HEK293 (cell line): ENCODE measurements at regions not wholly inside any gene's neighbourhood (a gene's known extent, or its start where the extent isn't known, plus 50 kb on each side); places are given as distances from the start of the nearest gene placed in this dataset.

Source experiments
- CTCF ChIA-PET: fragments of 350-600 bp; formaldehyde crosslinking; extraction: SDS; loops from one replicate; lab custom pipeline; 2021; ENCODE audit warnings: antibody characterized with exemption; lab: Yijun Ruan, JAX
- POLR2A ChIA-PET: fragments of 300-600 bp; formaldehyde crosslinking; extraction: SDS; loops from one replicate; lab custom pipeline; 2020; ENCODE audit warnings: antibody characterized with exemption, inconsistent platforms; lab: Yijun Ruan, JAX
- H3K27ac ChIP-seq: fragments of 200-500 bp; sonication (Bioruptor generic); 2 replicates; pipeline ENCODE4 v1.5.1; 2014; ENCODE audit warnings: low read depth, low read length, control low read depth, inconsistent platforms; ENCODE audit errors: extremely low read depth
- H3K36me3 ChIP-seq, 2 experiments: fragments of 200-500 bp in 1 of 2; sonication (Bioruptor generic) in 1 of 2; 1 replicate in 1 of 2; 2 replicates in 1 of 2; pipeline ENCODE4 v1.5.1; 2014 to 2017; ENCODE audit warnings: inconsistent platforms in 2 of 2, low read length in 2 of 2; ENCODE audit not compliant: control insufficient read depth in 2 of 2, insufficient read depth in 1 of 2
- H3K4me1 ChIP-seq: fragments of 200-500 bp; sonication (Bioruptor generic); 2 replicates; pipeline ENCODE4 v1.5.1; 2014; ENCODE audit warnings: mild to moderate bottlenecking, low read length, inconsistent platforms; ENCODE audit not compliant: control insufficient read depth, insufficient read depth
- H3K4me3 ChIP-seq: 2 replicates; pipeline ENCODE4 v1.5.1; 2011; ENCODE audit warnings: low read depth, mild to moderate bottlenecking, control low read depth, low read length, moderate library complexity
- H3K9me3 ChIP-seq: fragments of 200-500 bp; sonication (Bioruptor generic); 2 replicates; pipeline ENCODE4 v1.5.1; 2014; ENCODE audit warnings: low read depth, low read length, inconsistent platforms; ENCODE audit not compliant: control insufficient read depth, insufficient read depth
- BCL11A ChIP-seq: fragments of 450-650 bp; formaldehyde crosslinking; IDR thresholded peaks from 2 replicates; pipeline ENCODE4 v1.5.1; 2016; ENCODE audit warnings: low read depth, missing biosample characterization, missing genetic modification characterization
- HIC1 ChIP-seq: fragments of 450-650 bp; formaldehyde crosslinking; IDR thresholded peaks from 2 replicates; pipeline ENCODE4 v1.5.1; 2016; ENCODE audit warnings: missing biosample characterization, missing genetic modification characterization
- OSR2 ChIP-seq: fragments of 450-650 bp; formaldehyde crosslinking; IDR thresholded peaks from 2 replicates; pipeline ENCODE4 v1.5.1; 2016; ENCODE audit warnings: missing biosample characterization, missing genetic modification characterization
- PBX3 ChIP-seq: sonication (generic); formaldehyde crosslinking; IDR thresholded peaks from 2 replicates; pipeline ENCODE4 v1.8.1; 2022; ENCODE audit warnings: mild to moderate bottlenecking, moderate library complexity, missing genetic modification reagents
- PRDM1 ChIP-seq: fragments of 450-650 bp; formaldehyde crosslinking; IDR thresholded peaks from 2 replicates; pipeline ENCODE4; 2016; ENCODE audit warnings: missing biosample characterization, missing genetic modification characterization
- SALL2 ChIP-seq: fragments of 450-650 bp; formaldehyde crosslinking; IDR thresholded peaks from 2 replicates; pipeline ENCODE4 v1.5.0; 2017; ENCODE audit warnings: missing biosample characterization, mild to moderate bottlenecking, missing genetic modification characterization, borderline replicate concordance
- YY1 ChIP-seq: fragments of 450-650 bp; formaldehyde crosslinking; IDR thresholded peaks from 2 replicates; pipeline ENCODE4 v1.5.1; 2018; ENCODE audit warnings: missing biosample characterization, missing genetic modification characterization
- ZBTB44 ChIP-seq: fragments of 450-650 bp; IDR thresholded peaks from 2 replicates; pipeline ENCODE4 v1.5.1; 2018; ENCODE audit warnings: missing biosample characterization, mild to moderate bottlenecking, missing genetic modification characterization
- ZNF114 ChIP-seq: fragments of 450-650 bp; formaldehyde crosslinking; IDR thresholded peaks from 2 replicates; pipeline ENCODE4 v1.5.0; 2017; ENCODE audit warnings: missing biosample characterization, missing genetic modification characterization
- ZNF214 ChIP-seq: fragments of 450-650 bp; formaldehyde crosslinking; IDR thresholded peaks from 2 replicates; pipeline ENCODE4 v1.5.1; 2017; ENCODE audit warnings: missing biosample characterization, mild to moderate bottlenecking, missing genetic modification characterization, borderline replicate concordance
- ZNF221 ChIP-seq: fragments of 450-650 bp; formaldehyde crosslinking; IDR thresholded peaks from 2 replicates; pipeline ENCODE4 v1.5.1; 2017; ENCODE audit warnings: missing biosample characterization, missing genetic modification characterization, borderline replicate concordance
- ZNF341 ChIP-seq: fragments of 450-650 bp; formaldehyde crosslinking; IDR thresholded peaks from 2 replicates; pipeline ENCODE4; 2016; ENCODE audit warnings: low read depth, missing biosample characterization, missing genetic modification characterization
- ZNF350 ChIP-seq: fragments of 450-650 bp; formaldehyde crosslinking; IDR thresholded peaks from 2 replicates; pipeline ENCODE4 v1.5.0; 2017; ENCODE audit warnings: missing biosample characterization, mild to moderate bottlenecking, missing genetic modification characterization
- ZNF404 ChIP-seq: fragments of 450-650 bp; formaldehyde crosslinking; IDR thresholded peaks from 2 replicates; pipeline ENCODE4 v1.5.1; 2017; ENCODE audit warnings: missing biosample characterization, missing genetic modification characterization
- ZNF473 ChIP-seq: fragments of 450-650 bp; formaldehyde crosslinking; IDR thresholded peaks from 2 replicates; pipeline ENCODE4 v1.5.1; 2017; ENCODE audit warnings: missing biosample characterization, missing genetic modification characterization
- ZNF596 ChIP-seq: fragments of 450-650 bp; IDR thresholded peaks from 2 replicates; pipeline ENCODE4 v1.5.0; 2018; ENCODE audit warnings: missing biosample characterization, mild to moderate bottlenecking, missing genetic modification characterization, moderate library complexity
- ZNF677 ChIP-seq: fragments of 450-650 bp; IDR thresholded peaks from 2 replicates; pipeline ENCODE4 v1.5.0; 2018; ENCODE audit warnings: missing biosample characterization, mild to moderate bottlenecking, missing genetic modification characterization, moderate library complexity
- ZNF704 ChIP-seq: fragments of 450-650 bp; formaldehyde crosslinking; IDR thresholded peaks from 2 replicates; pipeline ENCODE4 v1.5.1; 2016; ENCODE audit warnings: missing biosample characterization, missing genetic modification characterization
- ZNF707 ChIP-seq: fragments of 450-650 bp; formaldehyde crosslinking; IDR thresholded peaks from 2 replicates; pipeline ENCODE4 v1.5.1; 2016; ENCODE audit warnings: missing biosample characterization, missing genetic modification characterization
- ZNF776 ChIP-seq: fragments of 450-650 bp; formaldehyde crosslinking; IDR thresholded peaks from 2 replicates; pipeline ENCODE4 v1.5.0; 2017; ENCODE audit warnings: missing biosample characterization, missing genetic modification characterization, borderline replicate concordance
- ZNF791 ChIP-seq: fragments of 450-650 bp; formaldehyde crosslinking; IDR thresholded peaks from 2 replicates; pipeline ENCODE4 v1.5.1; 2016; ENCODE audit warnings: missing biosample characterization, missing genetic modification characterization
- TF ChIP-seq, protein P1 (sequence below): fragments of 450-650 bp; formaldehyde crosslinking; optimal IDR thresholded peaks from 2 replicates; pipeline ENCODE3; 2016; ENCODE audit warnings: missing biosample characterization, mild to moderate bottlenecking, missing genetic modification characterization

GRCh38 chr2:217621391-217621801, 381.4 kb downstream of the TNS1 start:
- ChIA-PET CTCF (interaction anchor here (0.5 to 1.1 kb wide), 2 partner anchors 19 to 29 kb away, joined by 3 to 7 read pairs; no protein-coding TSS in a partner anchor), POLR2A (no interaction called here)

GRCh38 chr2:217618744-217619143, 384.1 kb downstream of the TNS1 start:
- H3K27ac ChIP-seq = no peak overlapping the region
- no peaks in the 10 kb centered on the region for H3K9me3 ChIP-seq
- TF ChIP-seq ZNF596 (tag by site-specific recombination) = no peak
- TF ChIP-seq ZNF350 (tag by site-specific recombination) = no peak
- TF ChIP-seq ZNF214 (tag by site-specific recombination) = no peak
- no peak for TF ChIP-seq ZNF776 (tag by site-specific recombination)
- TF ChIP-seq HIC1 (tag by site-specific recombination) = no peak
- no peak for TF ChIP-seq BCL11A (tag by site-specific recombination)
- no peak for TF ChIP-seq ZNF404
- no peak for TF ChIP-seq ZNF707 (tag by site-specific recombination)
- ChIA-PET POLR2A (no interaction called here), CTCF (interaction anchor here (0.6 to 0.7 kb wide), 3 partner anchors 14 to 573 kb away, joined by 3 to 7 read pairs (median 5); no protein-coding TSS in a partner anchor)
- 0 out of 2 replicates have a peak, but pooled peaks cover 3% of the 10 kb centered on the region for H3K4me1 ChIP-seq
- H3K4me3 ChIP-seq = no peak overlapping the region
- H3K36me3 ChIP-seq = no peaks in the 10 kb centered on the region

More at GRCh38 chr2:217621391-217621801, 381.4 kb downstream of the TNS1 start:
- Histone ChIP-seq H3K4me3 (no peak overlapping the region), H3K4me1 (0 out of 2 replicates have a peak, but pooled peaks cover 3% of the 10 kb centered on the region), H3K9me3 (no peaks in the 10 kb centered on the region), H3K27ac (no peak overlapping the region), H3K36me3 (no peaks in the 10 kb centered on the region)
- TF ChIP-seq ZNF473 (tag by site-specific recombination) (no peak), BCL11A (tag by site-specific recombination) (no peak), ZNF791 (tag by site-specific recombination) (no peak), ZNF677 (tag by site-specific recombination) (no peak), YY1 (tag by site-specific recombination) (no peak), SALL2 (tag by site-specific recombination) (no peak), ZNF221 (tag by site-specific recombination) (no peak)
- TF ChIP-seq, protein P1, sequence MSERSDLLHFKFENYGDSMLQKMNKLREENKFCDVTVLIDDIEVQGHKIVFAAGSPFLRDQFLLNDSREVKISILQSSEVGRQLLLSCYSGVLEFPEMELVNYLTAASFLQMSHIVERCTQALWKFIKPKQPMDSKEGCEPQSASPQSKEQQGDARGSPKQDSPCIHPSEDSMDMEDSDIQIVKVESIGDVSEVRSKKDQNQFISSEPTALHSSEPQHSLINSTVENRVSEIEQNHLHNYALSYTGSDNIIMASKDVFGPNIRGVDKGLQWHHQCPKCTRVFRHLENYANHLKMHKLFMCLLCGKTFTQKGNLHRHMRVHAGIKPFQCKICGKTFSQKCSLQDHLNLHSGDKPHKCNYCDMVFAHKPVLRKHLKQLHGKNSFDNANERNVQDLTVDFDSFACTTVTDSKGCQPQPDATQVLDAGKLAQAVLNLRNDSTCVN = no peak

DNA sequence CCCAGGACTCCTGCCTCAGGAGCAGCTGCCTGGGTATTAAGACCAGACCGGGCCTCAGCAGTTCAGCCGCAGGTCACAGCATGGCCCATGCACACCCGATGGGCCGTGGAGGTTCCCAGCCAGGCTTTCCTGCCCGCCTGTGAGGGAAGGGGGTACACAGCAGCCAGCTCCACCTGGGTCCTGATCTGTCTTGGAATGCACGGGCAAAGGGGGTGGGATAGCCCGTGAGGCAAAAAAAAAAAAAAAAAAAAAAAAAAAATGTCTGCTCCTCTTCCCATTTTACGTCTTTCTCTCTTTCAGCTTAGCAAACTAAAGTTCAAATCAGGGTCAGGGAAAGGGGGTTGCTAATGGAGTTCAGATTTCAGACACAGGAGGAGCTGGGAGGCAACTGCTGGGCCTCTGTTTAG, 385.2 kb downstream of the TNS1 start:
- ChIA-PET POLR2A (no interaction called here), CTCF (interaction anchor here (1.0 kb wide), 1 partner anchor 27 kb away, joined by 3 read pairs; no protein-coding TSS in a partner anchor)
- Histone ChIP-seq H3K4me3 (no peak overlapping the region), H3K4me1 (0 out of 2 replicates have a peak, but pooled peaks cover 3% of the 10 kb centered on the region), H3K27ac (no peak overlapping the region), H3K36me3 (no peaks in the 10 kb centered on the region), H3K9me3 (no peaks in the 10 kb centered on the region)
- no peak for TF ChIP-seq PBX3 (CRISPR knock-in tag)
- no peak for TF ChIP-seq ZNF114 (tag by site-specific recombination)
- TF ChIP-seq OSR2 (tag by site-specific recombination) = no peak
- TF ChIP-seq PRDM1 = no peak
- no peak for TF ChIP-seq ZBTB44
- no peak for TF ChIP-seq ZNF704
- TF ChIP-seq ZNF341 (tag by site-specific recombination) = no peak
